KMS-11 (cell line): ENCODE measurements at regions not wholly inside any gene's neighbourhood (a gene's known extent, or its start where the extent isn't known, plus 50 kb on each side); places are given as distances from the start of the nearest gene placed in this dataset.

ENCODE experiments used
- H2AFZ ChIP-seq: fragments of 200-600 bp; sonication (generic); 2 replicates; pipeline ENCODE4 v1.6.1; 2016; ENCODE audit warnings: antibody characterized with exemption, mixed run types, low read depth
- H3K27ac ChIP-seq: fragments of 200-600 bp; sonication (generic); 2 replicates; pipeline ENCODE4 v1.6.1; 2016; ENCODE audit warnings: mild to moderate bottlenecking, mixed run types
- H3K27me3 ChIP-seq: fragments of 200-600 bp; sonication (generic); 2 replicates; pipeline ENCODE4 v1.6.1; 2017; ENCODE audit warnings: mild to moderate bottlenecking, low read depth, mixed run types, moderate library complexity; ENCODE audit not compliant: insufficient read depth
- H3K36me3 ChIP-seq: fragments of 200-600 bp; sonication (generic); 2 replicates; pipeline ENCODE4 v1.6.1; 2017; ENCODE audit warnings: mild to moderate bottlenecking, mixed run types; ENCODE audit not compliant: insufficient read depth
- H3K4me1 ChIP-seq: fragments of 200-600 bp; sonication (generic); 2 replicates; pipeline ENCODE4 v1.6.1; 2016; ENCODE audit warnings: mild to moderate bottlenecking, low read depth, mixed run types; ENCODE audit not compliant: poor library complexity, severe bottlenecking
- H3K4me2 ChIP-seq: fragments of 200-600 bp; sonication (generic); 2 replicates; pipeline ENCODE4 v1.7.0; 2016; ENCODE audit warnings: mild to moderate bottlenecking, mixed run types
- H3K4me3 ChIP-seq: fragments of 200-600 bp; sonication (generic); IDR thresholded peaks from 2 replicates; pipeline ENCODE4 v1.6.1; 2017; ENCODE audit warnings: low read depth, low read length, mixed read lengths; ENCODE audit not compliant: insufficient read depth
- H3K79me2 ChIP-seq: fragments of 200-600 bp; sonication (generic); 2 replicates; pipeline ENCODE4 v1.6.1; 2016; ENCODE audit warnings: low read depth, mixed run types; ENCODE audit not compliant: insufficient read depth
- H3K9ac ChIP-seq: fragments of 200-600 bp; sonication (generic); 2 replicates; pipeline ENCODE4 v1.6.1; 2016; ENCODE audit warnings: mild to moderate bottlenecking, mixed run types
- H4K20me1 ChIP-seq: fragments of 200-600 bp; sonication (generic); 2 replicates; pipeline ENCODE4 v1.6.1; 2016; ENCODE audit warnings: mild to moderate bottlenecking, mixed run types; ENCODE audit not compliant: insufficient read depth
- TF ChIP-seq, protein P1 (sequence below): fragments of 200-600 bp; sonication (generic); conservative IDR thresholded peaks from 2 replicates; pipeline ENCODE4 v1.6.1; 2017; ENCODE audit warnings: low read depth, mild to moderate bottlenecking, antibody characterized with exemption, low read length, moderate library complexity, mixed read lengths

DNA sequence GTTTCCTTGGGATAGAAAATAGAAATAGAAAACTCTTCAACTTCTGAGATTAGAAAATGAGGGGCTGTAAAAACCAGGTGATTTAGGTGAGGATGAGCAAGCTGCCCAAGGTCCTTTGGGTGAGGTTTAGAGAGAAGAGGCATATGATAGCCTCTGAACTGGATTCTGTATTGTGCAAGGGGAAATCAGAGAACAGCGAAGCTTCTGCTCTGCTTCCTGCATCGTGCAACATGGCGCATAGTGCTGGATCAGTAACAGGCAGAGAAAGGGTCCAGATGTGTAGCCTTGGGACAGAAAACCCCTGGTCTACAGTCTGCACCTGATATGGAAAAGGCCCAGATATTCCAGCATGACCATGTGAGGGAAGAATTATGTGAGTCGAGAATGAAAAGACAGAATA lies 121.7 kb downstream of the MBL2 start:
- H3K4me1 ChIP-seq = peaks cover 3% of the 10 kb centered on the region
- H3K27me3 ChIP-seq = no peaks in the 10 kb centered on the region
- no peaks in the 10 kb centered on the region for H3K79me2 ChIP-seq
- no peaks in the 10 kb centered on the region for H4K20me1 ChIP-seq
- no peak overlapping the region for H3K4me2 ChIP-seq
- TF ChIP-seq, protein P1, sequence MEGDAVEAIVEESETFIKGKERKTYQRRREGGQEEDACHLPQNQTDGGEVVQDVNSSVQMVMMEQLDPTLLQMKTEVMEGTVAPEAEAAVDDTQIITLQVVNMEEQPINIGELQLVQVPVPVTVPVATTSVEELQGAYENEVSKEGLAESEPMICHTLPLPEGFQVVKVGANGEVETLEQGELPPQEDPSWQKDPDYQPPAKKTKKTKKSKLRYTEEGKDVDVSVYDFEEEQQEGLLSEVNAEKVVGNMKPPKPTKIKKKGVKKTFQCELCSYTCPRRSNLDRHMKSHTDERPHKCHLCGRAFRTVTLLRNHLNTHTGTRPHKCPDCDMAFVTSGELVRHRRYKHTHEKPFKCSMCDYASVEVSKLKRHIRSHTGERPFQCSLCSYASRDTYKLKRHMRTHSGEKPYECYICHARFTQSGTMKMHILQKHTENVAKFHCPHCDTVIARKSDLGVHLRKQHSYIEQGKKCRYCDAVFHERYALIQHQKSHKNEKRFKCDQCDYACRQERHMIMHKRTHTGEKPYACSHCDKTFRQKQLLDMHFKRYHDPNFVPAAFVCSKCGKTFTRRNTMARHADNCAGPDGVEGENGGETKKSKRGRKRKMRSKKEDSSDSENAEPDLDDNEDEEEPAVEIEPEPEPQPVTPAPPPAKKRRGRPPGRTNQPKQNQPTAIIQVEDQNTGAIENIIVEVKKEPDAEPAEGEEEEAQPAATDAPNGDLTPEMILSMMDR = no peak
- no peak overlapping the region for H3K27ac ChIP-seq
- H3K9ac ChIP-seq = no peak overlapping the region
- H3K4me3 ChIP-seq = no peak overlapping the region
- no peak overlapping the region for H2AFZ ChIP-seq
- H3K36me3 ChIP-seq = no peaks in the 10 kb centered on the region

DNA sequence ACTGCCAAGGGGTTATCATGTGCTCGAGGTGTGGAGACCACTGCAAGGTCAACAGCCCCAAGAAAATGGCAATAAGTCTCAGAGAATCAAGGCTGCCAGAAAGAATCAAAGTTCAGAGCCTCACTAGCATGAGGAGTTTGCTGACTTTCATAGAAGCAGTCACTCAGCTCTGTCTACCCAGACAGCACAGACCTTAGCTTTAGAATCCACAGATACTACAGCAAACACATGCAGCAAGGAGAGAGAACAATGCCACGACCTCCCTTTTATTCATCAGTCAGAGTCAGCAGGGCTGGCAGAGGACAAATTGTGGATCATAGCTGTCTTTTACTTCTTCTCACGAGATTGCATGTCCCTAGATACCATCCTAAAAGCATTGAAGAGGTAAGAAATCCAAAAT lies 121.3 kb downstream of the MBL2 start:
- Histone ChIP-seq H3K9ac (no peak overlapping the region), H3K36me3 (no peaks in the 10 kb centered on the region), H2AFZ (no peak overlapping the region), H3K27me3 (no peaks in the 10 kb centered on the region), H4K20me1 (no peaks in the 10 kb centered on the region), H3K79me2 (no peaks in the 10 kb centered on the region), H3K4me3 (no peak overlapping the region), H3K27ac (no peak overlapping the region), H3K4me2 (no peak overlapping the region), H3K4me1 (no peaks in the 10 kb centered on the region)
- TF ChIP-seq, protein P1 = no peak

DNA sequence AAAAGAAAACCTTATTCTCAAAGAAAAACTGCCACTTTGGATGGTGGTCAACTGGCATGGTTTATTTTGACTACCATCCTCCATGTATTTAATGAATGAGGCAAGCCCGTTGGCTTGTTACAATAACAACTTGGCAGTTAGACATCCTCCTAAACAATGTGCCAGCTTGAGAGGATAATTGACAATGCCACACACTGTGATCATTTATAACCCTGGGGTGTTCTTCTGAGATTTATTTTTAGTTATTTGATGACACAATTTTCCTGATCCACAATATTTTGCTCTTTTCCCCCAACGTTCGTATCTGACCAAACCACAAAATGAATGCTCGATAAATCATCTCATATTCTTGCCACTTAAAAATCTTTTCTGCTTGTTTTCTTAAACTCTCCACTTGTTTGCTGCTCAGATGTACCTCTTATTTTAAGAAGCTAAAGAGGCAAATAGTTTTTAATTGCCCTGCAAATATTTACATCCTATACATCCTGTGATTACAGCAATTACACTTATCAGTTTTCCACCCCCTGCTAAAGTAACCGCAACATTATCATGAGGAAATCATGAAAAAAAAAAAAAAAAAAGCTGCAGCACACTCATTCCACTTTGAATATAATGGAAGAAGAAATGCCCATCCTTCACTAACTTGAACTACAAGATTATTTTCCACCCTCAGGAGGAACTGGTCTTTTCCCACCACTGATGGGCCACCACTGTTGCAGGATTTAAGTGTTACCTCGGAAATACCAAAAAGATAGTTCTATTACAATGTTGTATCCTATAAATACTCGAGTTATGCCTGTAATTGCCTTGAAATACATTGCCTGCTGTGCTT lies 119.9 kb downstream of the MBL2 start:
- Histone ChIP-seq H2AFZ (no peak overlapping the region), H3K36me3 (no peaks in the 10 kb centered on the region), H4K20me1 (no peaks in the 10 kb centered on the region), H3K4me3 (no peak overlapping the region), H3K4me2 (no peak overlapping the region), H3K27me3 (no peaks in the 10 kb centered on the region), H3K9ac (no peak overlapping the region), H3K4me1 (no peaks in the 10 kb centered on the region), H3K27ac (no peak overlapping the region), H3K79me2 (no peaks in the 10 kb centered on the region)
- TF ChIP-seq, protein P1 = no peak

DNA sequence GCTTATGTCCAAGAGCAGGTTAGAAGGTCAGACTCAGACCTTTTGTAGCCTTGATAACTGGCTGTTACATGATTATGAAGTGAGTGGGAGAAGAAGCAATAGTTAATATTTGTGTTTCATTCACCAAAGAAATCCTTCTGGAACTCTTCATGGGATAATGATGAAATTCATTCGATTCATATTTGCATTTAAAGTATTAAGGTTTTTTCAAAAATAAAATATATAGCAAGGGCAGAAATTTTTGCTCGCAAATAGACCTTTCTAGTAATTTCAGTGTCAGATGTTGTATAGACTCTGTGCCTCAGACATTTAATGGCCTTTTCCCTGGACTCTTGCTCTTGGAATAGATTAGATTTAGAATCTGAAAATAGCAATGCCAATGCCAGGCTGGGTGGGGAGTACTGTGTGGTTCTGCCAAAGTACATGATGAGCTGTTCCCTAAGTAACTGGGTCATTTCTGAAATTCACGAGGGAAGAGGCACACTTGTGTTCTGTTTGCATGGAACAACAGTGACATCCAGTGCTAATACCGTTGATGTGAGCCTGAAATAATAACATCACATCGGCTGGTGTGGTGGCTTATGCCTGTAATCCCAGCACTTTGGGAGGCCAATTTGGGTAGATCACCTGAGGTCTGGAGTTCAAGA lies 119.2 kb downstream of the MBL2 start:
- TF ChIP-seq, protein P1 = no peak
- Histone ChIP-seq H3K27ac (no peak overlapping the region), H3K4me1 (no peaks in the 10 kb centered on the region), H2AFZ (no peak overlapping the region), H3K9ac (no peak overlapping the region), H3K4me3 (no peak overlapping the region), H3K27me3 (no peaks in the 10 kb centered on the region), H3K79me2 (no peaks in the 10 kb centered on the region), H3K36me3 (no peaks in the 10 kb centered on the region), H3K4me2 (no peak overlapping the region), H4K20me1 (no peaks in the 10 kb centered on the region)
